Muscle layer of colon (tissue), 2 donors: ENCODE measurements at regions not wholly inside any gene's neighbourhood (a gene's known extent, or its start where the extent isn't known, plus 50 kb on each side); places are given as distances from the start of the nearest gene placed in this dataset.

Source experiments
- H3K27ac ChIP-seq: one replicate; pipeline ENCODE4 v1.7.0; 2013; ENCODE audit warnings: low read depth, mild to moderate bottlenecking, low read length, moderate library complexity
- H3K27me3 ChIP-seq, 2 donors: one replicate each; pipeline ENCODE4 v1.7.0; 2013; ENCODE audit warnings: low read length in 2 of 2, mild to moderate bottlenecking in 2 of 2; ENCODE audit not compliant: insufficient read depth in 2 of 2, control insufficient read depth in 1 of 2
- H3K36me3 ChIP-seq: one replicate; pipeline ENCODE4 v1.7.0; 2013; ENCODE audit warnings: mild to moderate bottlenecking, low read length; ENCODE audit not compliant: insufficient read depth
- H3K4me1 ChIP-seq: one replicate; pipeline ENCODE4 v1.7.0; 2013; ENCODE audit warnings: mild to moderate bottlenecking, low read length; ENCODE audit not compliant: insufficient read depth
- H3K4me3 ChIP-seq, 2 donors: one replicate each; pipeline ENCODE4 v1.7.0; 2013; ENCODE audit warnings: low read length in 2 of 2, low read depth in 1 of 2, mild to moderate bottlenecking in 1 of 2, moderate library complexity in 1 of 2
- H3K9ac ChIP-seq: one replicate; pipeline ENCODE4 v1.7.0; 2013; ENCODE audit warnings: low read length
- H3K9me3 ChIP-seq: one replicate; pipeline ENCODE4 v1.7.0; 2013; ENCODE audit warnings: mild to moderate bottlenecking, low read length
- donor health status: abdominal sarcoma.
- donor health status: Adenocarcinoma of cecum.

DNA sequence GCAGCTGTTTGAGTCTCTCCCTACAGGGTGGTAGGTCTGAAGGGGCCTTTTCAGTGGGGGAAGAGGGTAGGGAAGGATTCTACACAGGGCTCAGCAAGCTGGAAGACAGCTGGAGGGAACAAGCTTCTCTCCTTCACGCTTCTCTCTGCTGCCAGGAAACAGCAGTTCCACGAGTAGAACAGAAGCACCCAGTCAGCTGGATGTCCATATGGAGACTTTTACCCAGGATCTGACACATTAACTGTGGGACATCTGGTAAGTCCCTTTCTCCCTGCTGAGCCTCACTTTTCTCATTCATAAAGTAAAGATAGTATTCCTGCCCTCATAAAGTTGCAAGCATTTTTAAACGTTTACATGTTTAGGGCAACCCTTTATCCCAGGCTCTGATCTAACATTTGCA lies 280.3 kb downstream of the OMA1 start:
- Histone ChIP-seq H3K27ac (no peak overlapping the region), H3K9ac (no peak overlapping the region), H3K27me3 (no peaks in the 10 kb centered on the region), H3K36me3 (no peaks in the 10 kb centered on the region), H3K9me3 (no peaks in the 10 kb centered on the region), H3K4me1 (no peaks in the 10 kb centered on the region), H3K4me3 (no peak overlapping the region)

- no peak overlapping the region for H3K27ac ChIP-seq
- no peaks in the 10 kb centered on the region for H3K9me3 ChIP-seq
- H3K27me3 ChIP-seq, result no peaks in the 10 kb centered on the region
- H3K36me3 ChIP-seq, result no peaks in the 10 kb centered on the region
- H3K4me1 ChIP-seq, result no peaks in the 10 kb centered on the region
- no peak overlapping the region for H3K9ac ChIP-seq
- H3K4me3 ChIP-seq, result no peak overlapping the region
Observed at GRCh38 chr1:58264462-58264861, 282.1 kb downstream of the OMA1 start.

- no peaks in the 10 kb centered on the region for H3K9me3 ChIP-seq
- no peaks in the 10 kb centered on the region for H3K4me1 ChIP-seq
- H3K4me3 ChIP-seq, result no peak overlapping the region
- no peak overlapping the region for H3K9ac ChIP-seq
- no peak overlapping the region for H3K27ac ChIP-seq
- no peaks in the 10 kb centered on the region for H3K36me3 ChIP-seq
- no peaks in the 10 kb centered on the region for H3K27me3 ChIP-seq
Observed at GRCh38 chr1:58262702-58263101, 283.8 kb downstream of the OMA1 start.

- Histone ChIP-seq H3K27ac (no peak overlapping the region), H3K27me3 (no peaks in the 10 kb centered on the region), H3K9me3 (no peaks in the 10 kb centered on the region), H3K4me1 (no peaks in the 10 kb centered on the region), H3K9ac (no peak overlapping the region), H3K4me3 (no peak overlapping the region), H3K36me3 (no peaks in the 10 kb centered on the region)
Observed at GRCh38 chr1:58258082-58258481, 288.4 kb downstream of the OMA1 start.

GRCh38 chr1:58257003-58257402 lies 289.5 kb downstream of the OMA1 start:
- Histone ChIP-seq H3K4me3 (no peak overlapping the region), H3K4me1 (no peaks in the 10 kb centered on the region), H3K9ac (no peak overlapping the region), H3K27me3 (no peaks in the 10 kb centered on the region), H3K36me3 (no peaks in the 10 kb centered on the region), H3K27ac (no peak overlapping the region), H3K9me3 (no peaks in the 10 kb centered on the region)

GRCh38 chr1:58256546-58256945 lies 290.0 kb downstream of the OMA1 start:
- H3K4me3 ChIP-seq, result no peak overlapping the region

DNA sequence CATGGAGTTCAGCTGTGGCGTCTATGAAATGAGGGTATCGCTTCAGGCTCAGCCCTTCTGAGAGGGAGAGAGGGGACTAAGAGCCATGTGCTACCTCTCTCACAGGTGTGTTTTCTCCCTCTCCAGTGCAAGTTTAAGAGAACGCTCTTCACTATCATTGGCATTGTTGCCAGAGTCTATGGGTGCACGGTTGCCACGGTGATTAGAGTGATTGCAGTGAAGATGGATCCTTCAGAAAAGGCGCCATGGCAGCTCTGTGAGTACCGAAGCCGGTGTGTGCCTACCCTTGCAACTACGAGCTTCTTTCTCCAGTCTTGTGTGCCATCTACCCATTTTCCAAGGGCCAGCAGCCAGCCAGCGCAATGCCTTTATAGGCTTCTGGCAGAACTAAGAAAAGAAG lies 290.5 kb downstream of the OMA1 start:
- Histone ChIP-seq H3K9me3 (no peaks in the 10 kb centered on the region), H3K27ac (no peak overlapping the region), H3K9ac (no peak overlapping the region), H3K27me3 (no peaks in the 10 kb centered on the region), H3K36me3 (no peaks in the 10 kb centered on the region), H3K4me1 (no peaks in the 10 kb centered on the region), H3K4me3 (no peak overlapping the region)

More at GRCh38 chr1:58256546-58256945, 290.0 kb downstream of the OMA1 start:
- Histone ChIP-seq H3K4me1 (no peaks in the 10 kb centered on the region), H3K36me3 (no peaks in the 10 kb centered on the region), H3K27ac (no peak overlapping the region), H3K9me3 (no peaks in the 10 kb centered on the region), H3K9ac (no peak overlapping the region), H3K27me3 (no peaks in the 10 kb centered on the region)

GRCh38 chr1:58255192-58255591 lies 291.3 kb downstream of the OMA1 start:
- Histone ChIP-seq H3K4me1 (no peaks in the 10 kb centered on the region), H3K27ac (no peak overlapping the region), H3K9ac (no peak overlapping the region), H3K27me3 (peaks cover 0 to 2% of the 10 kb centered on the region in 2 donors), H3K36me3 (no peaks in the 10 kb centered on the region), H3K4me3 (no peak overlapping the region), H3K9me3 (no peaks in the 10 kb centered on the region)

GRCh38 chr1:58251430-58252073 lies 295.0 kb downstream of the OMA1 start:
- no peaks in the 10 kb centered on the region for H3K9me3 ChIP-seq

GRCh38 chr1:58250587-58250948 lies 296.0 kb downstream of the OMA1 start:
- Histone ChIP-seq H3K36me3 (no peaks in the 10 kb centered on the region), H3K4me1 (peaks cover 10% of the 10 kb centered on the region), H3K9ac (no peak overlapping the region), H3K27me3 (peaks cover 21 to 32% of the 10 kb centered on the region in 2 donors), H3K9me3 (no peaks in the 10 kb centered on the region), H3K4me3 (no peak overlapping the region), H3K27ac (no peak overlapping the region)

More at GRCh38 chr1:58251430-58252073, 295.0 kb downstream of the OMA1 start:
- H3K4me3 ChIP-seq, result no peak overlapping the region
- H3K9ac ChIP-seq, result no peak overlapping the region
- H3K27ac ChIP-seq, result no peak overlapping the region
- H3K27me3 ChIP-seq, result peaks cover 19 to 26% of the 10 kb centered on the region in 2 donors
- peaks cover 10% of the 10 kb centered on the region for H3K4me1 ChIP-seq
- no peaks in the 10 kb centered on the region for H3K36me3 ChIP-seq

- Histone ChIP-seq H3K9ac (no peak overlapping the region), H3K27me3 (peaks cover 21 to 32% of the 10 kb centered on the region in 2 donors), H3K36me3 (no peaks in the 10 kb centered on the region), H3K9me3 (no peaks in the 10 kb centered on the region), H3K4me3 (peak overlapping the region; percentile 14 to 26), H3K27ac (no peak overlapping the region), H3K4me1 (peaks cover 10% of the 10 kb centered on the region)
Observed at GRCh38 chr1:58249737-58250586, 296.6 kb downstream of the OMA1 start.

DNA sequence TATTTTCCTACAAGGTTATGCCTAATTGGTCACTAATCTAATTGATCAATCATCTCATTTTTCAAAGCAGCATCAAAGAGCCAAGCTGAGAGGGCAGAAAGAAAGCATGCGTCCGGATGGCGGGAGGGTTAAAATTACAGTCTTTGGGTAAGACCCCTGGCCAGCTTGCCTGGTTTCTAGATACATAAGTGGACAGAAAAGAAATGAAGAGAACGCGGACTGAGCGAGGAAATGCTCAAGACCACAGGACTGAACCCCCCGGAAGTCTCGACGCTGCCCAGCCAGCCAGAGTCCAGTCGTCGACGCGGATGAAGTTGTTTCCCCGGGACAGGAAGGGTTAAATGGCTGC lies 297.2 kb downstream of the OMA1 start:
- H3K9ac ChIP-seq, result no peak overlapping the region
- no peak overlapping the region for H3K27ac ChIP-seq
- no peaks in the 10 kb centered on the region for H3K36me3 ChIP-seq
- no peaks in the 10 kb centered on the region for H3K9me3 ChIP-seq
- H3K4me3 ChIP-seq, result peak overlapping the region in 1 of 2 donors; percentile 14
- H3K4me1 ChIP-seq, result peaks cover 10% of the 10 kb centered on the region
- H3K27me3 ChIP-seq, result peaks cover 21 to 32% of the 10 kb centered on the region in 2 donors
